HCT116 (cell line): ENCODE measurements at regions not wholly inside any gene's neighbourhood (a gene's known extent, or its start where the extent isn't known, plus 50 kb on each side); places are given as distances from the start of the nearest gene placed in this dataset.

Source experiments
- ATAC-seq: fragments of 200-7000 bp; cut with Tn5 transposase; 2 replicates; pipeline ENCODE4 v1.9.1; 2020; ENCODE audit warnings: mild to moderate bottlenecking, moderate library complexity
- BruUV-seq: library from RNA; stranded (reverse); fragments of 400-500 nt; replicated peaks from 2 replicates; lab custom pipeline; 2021; lab: Mats Ljungman, UMichigan
- CTCF ChIA-PET: fragments of 300-600 bp; sonication (Branson Sonifier 250); formaldehyde crosslinking; loops from one replicate; lab custom pipeline; 2021; ENCODE audit warnings: antibody characterized with exemption; lab: Charles Lee
- POLR2A ChIA-PET: fragments of 300-600, 350-600 bp; sonication (Branson Sonifier 250); formaldehyde crosslinking; loops from one replicate; lab custom pipeline; 2021; ENCODE audit warnings: antibody characterized with exemption; lab: Charles Lee
- RAD21 ChIA-PET, 2 experiments: fragments of 300-600 bp; sonication (Branson Sonifier 250); formaldehyde crosslinking; loops; one replicate each; lab custom pipeline; 2023; ENCODE audit warnings: low total read pairs in 2 of 2; ENCODE audit not compliant: uncharacterized antibody in 2 of 2, unreplicated experiment in 2 of 2, low non-redundant PET in 1 of 2; lab: Charles Lee
- DNase-seq: peaks from one replicate; pipeline ENCODE4 v3.0.0-alpha.2; 2010; ENCODE audit warnings: low read depth, low spot score
- H2AFZ ChIP-seq: fragments of 200-600 bp; shearing (Covaris generic), sonication (generic); 2 replicates; pipeline ENCODE4 v1.6.1; 2017; ENCODE audit warnings: low read depth, mixed run types, mixed read lengths, antibody characterized with exemption, low read length; ENCODE audit not compliant: poor library complexity, severe bottlenecking
- H3K27ac ChIP-seq: 2 replicates; pipeline ENCODE4 v1.5.1; 2012; ENCODE audit warnings: low read depth, low read length
- H3K27me3 ChIP-seq: fragments of 200-600 bp; sonication (generic); 2 replicates; pipeline ENCODE4 v1.6.1; 2016; ENCODE audit warnings: mixed run types, low read length, mixed read lengths; ENCODE audit not compliant: insufficient read depth
- H3K36me3 ChIP-seq, 2 experiments: fragments of 200-500 bp in 1 of 2; fragments of 200-600 bp in 1 of 2; sonication (Bioruptor generic) in 1 of 2; sonication (generic) in 1 of 2; 2 replicates each; pipeline versions ENCODE4 v1.5.1 to v1.6.1; 2014 to 2016; ENCODE audit warnings: low read length in 2 of 2, inconsistent platforms in 1 of 2, mixed read lengths in 1 of 2, mixed run types in 1 of 2; ENCODE audit not compliant: insufficient read depth in 2 of 2, control insufficient read depth in 1 of 2
- H3K4me1 ChIP-seq, 2 experiments: fragments of 200-600 bp in 1 of 2; sonication (generic) in 1 of 2; 2 replicates each; pipeline versions ENCODE4 v1.5.1 to v1.6.1; 2012 to 2017; ENCODE audit warnings: low read length in 2 of 2, inconsistent platforms in 1 of 2, mild to moderate bottlenecking in 1 of 2, mixed read lengths in 1 of 2, mixed run types in 1 of 2, moderate library complexity in 1 of 2; ENCODE audit not compliant: insufficient read depth in 2 of 2, control insufficient read depth in 1 of 2
- H3K4me2 ChIP-seq: fragments of 200-600 bp; sonication (generic); 2 replicates; pipeline ENCODE4 v1.6.1; 2017; ENCODE audit warnings: mixed run types, low read length, mixed read lengths
- H3K4me3 ChIP-seq, 2 experiments: fragments of 200-600 bp in 1 of 2; sonication (generic) in 1 of 2; replicated peaks in 1 of 2; 2 replicates each; pipeline ENCODE4 v1.5.1; 2011 to 2016; ENCODE audit warnings: low read length in 2 of 2, control low read depth in 1 of 2, low read depth in 1 of 2, mild to moderate bottlenecking in 1 of 2, mixed read lengths in 1 of 2, mixed run types in 1 of 2
- H3K79me2 ChIP-seq: fragments of 200-600 bp; sonication (generic); 2 replicates; pipeline ENCODE4 v1.6.1; 2017; ENCODE audit warnings: mild to moderate bottlenecking, mixed run types, low read length, moderate library complexity, mixed read lengths; ENCODE audit not compliant: insufficient read depth
- H3K9ac ChIP-seq: fragments of 200-600 bp; sonication (generic); 2 replicates; pipeline ENCODE4 v1.6.1; 2016; ENCODE audit warnings: low read length, mixed read lengths
- H3K9me2 ChIP-seq: fragments of 200-600 bp; sonication (generic), shearing (Covaris generic); 2 replicates; pipeline ENCODE4 v1.6.1; 2017; ENCODE audit warnings: mixed run types, mild to moderate bottlenecking, moderate library complexity; ENCODE audit not compliant: insufficient read depth
- H3K9me3 ChIP-seq, 2 experiments: fragments of 200-500 bp in 1 of 2; fragments of 200-600 bp in 1 of 2; sonication (Bioruptor generic) in 1 of 2; sonication (generic) in 1 of 2; 2 replicates each; pipeline ENCODE4 v1.6.1; 2014 to 2017; ENCODE audit warnings: low read length in 2 of 2, mixed read lengths in 2 of 2, inconsistent platforms in 1 of 2, low read depth in 1 of 2, mild to moderate bottlenecking in 1 of 2, mixed run types in 1 of 2, moderate library complexity in 1 of 2; ENCODE audit not compliant: control insufficient read depth in 1 of 2, insufficient read depth in 1 of 2
- H4K20me1 ChIP-seq: fragments of 200-600 bp; sonication (generic), shearing (Covaris generic); 2 replicates; pipeline ENCODE4 v1.6.1; 2017; ENCODE audit warnings: mixed run types, mild to moderate bottlenecking, moderate library complexity; ENCODE audit not compliant: insufficient read depth
- CEBPB ChIP-seq: IDR thresholded peaks from 2 replicates; pipeline ENCODE4 v1.6.1; 2012; ENCODE audit warnings: low read depth
- EGR1 ChIP-seq: IDR thresholded peaks from 2 replicates; pipeline ENCODE4 v1.6.1; 2012; ENCODE audit warnings: low read depth
- EZH2phosphoT487 ChIP-seq: fragments of 200-600 bp; IDR thresholded peaks from 2 replicates; pipeline ENCODE4 v1.6.1; 2018; ENCODE audit warnings: antibody characterized with exemption, borderline replicate concordance
- JUND ChIP-seq: IDR thresholded peaks from 2 replicates; pipeline ENCODE4 v1.6.1; 2012
- POLR2AphosphoS5 ChIP-seq: IDR thresholded peaks from 2 replicates; pipeline ENCODE4 v1.6.1; 2011; ENCODE audit warnings: mild to moderate bottlenecking, low read depth, low read length, moderate library complexity
- RAD21 ChIP-seq: IDR thresholded peaks from 2 replicates; pipeline ENCODE4 v1.6.1; 2012; ENCODE audit warnings: low read depth, mild to moderate bottlenecking
- SIN3A ChIP-seq: IDR thresholded peaks from 2 replicates; pipeline ENCODE4 v1.6.1; 2012; ENCODE audit warnings: low read depth
- SP1 ChIP-seq: IDR thresholded peaks from 2 replicates; pipeline ENCODE4 v1.6.1; 2012; ENCODE audit warnings: low read depth
- TCF7L2 ChIP-seq: IDR thresholded peaks from 2 replicates; pipeline ENCODE4 v1.7.0; 2011; ENCODE audit warnings: borderline replicate concordance, inconsistent platforms; ENCODE audit not compliant: insufficient read depth, insufficient read length; ENCODE audit errors: extremely low read depth
- ZBTB33 ChIP-seq: IDR thresholded peaks from 2 replicates; pipeline ENCODE4 v1.6.1; 2011; ENCODE audit warnings: mild to moderate bottlenecking, low read length, moderate library complexity; ENCODE audit not compliant: insufficient replicate concordance; ENCODE audit errors: extremely low read depth
- intact Hi-C: fragments of 100-400 bp; cut with micrococcal nuclease; formaldehyde crosslinking; loops from 2 replicates; pipeline ENCODE4 v1.10.0; 2022
- TF ChIP-seq, protein P1 (sequence below): IDR thresholded peaks from 2 replicates; pipeline ENCODE4 v1.6.1; 2012

DNA sequence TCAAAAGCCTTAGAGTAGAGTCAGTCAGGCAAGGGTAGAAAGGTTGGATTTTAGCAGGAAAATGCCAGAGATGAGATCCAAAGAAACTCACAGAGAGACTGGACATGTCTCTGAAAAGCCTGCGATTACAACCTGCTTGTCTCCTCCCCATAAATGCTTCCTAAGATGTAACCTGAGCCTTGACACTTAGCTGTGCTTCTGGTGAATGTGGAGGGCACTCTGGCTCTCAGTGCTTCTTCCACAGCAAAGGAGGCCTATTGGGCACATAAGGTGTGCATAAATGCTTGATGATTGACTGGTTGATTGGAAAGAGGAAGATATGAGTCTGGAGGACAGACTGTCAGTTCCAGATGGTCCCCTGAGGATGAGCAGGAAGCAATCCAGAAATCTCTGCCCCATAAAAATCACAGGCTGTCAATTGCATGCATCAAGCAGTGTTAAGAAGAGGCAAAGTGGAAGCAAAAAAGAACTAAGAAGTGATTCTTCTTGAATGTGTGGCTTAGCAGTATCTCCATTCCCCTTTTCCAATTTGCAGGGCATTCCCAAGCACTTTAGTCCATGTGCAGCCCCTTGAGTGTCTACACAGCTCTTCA, 236.2 kb upstream of the RRP15 start:
- TF ChIP-seq CEBPB (no peak), ZBTB33 (no peak), SP1 (no peak), TCF7L2 (no peak), POLR2AphosphoS5 (no peak), EZH2phosphoT487 (no peak), JUND (no peak), RAD21 (no peak), SIN3A (no peak), EGR1 (no peak)
- TF ChIP-seq, protein P1, sequence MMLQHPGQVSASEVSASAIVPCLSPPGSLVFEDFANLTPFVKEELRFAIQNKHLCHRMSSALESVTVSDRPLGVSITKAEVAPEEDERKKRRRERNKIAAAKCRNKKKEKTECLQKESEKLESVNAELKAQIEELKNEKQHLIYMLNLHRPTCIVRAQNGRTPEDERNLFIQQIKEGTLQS = no peak
- Histone ChIP-seq H3K36me3 (no peaks in the 10 kb centered on the region), H3K9me2 (no peaks in the 10 kb centered on the region), H3K4me3 (no peak overlapping the region), H3K79me2 (no peaks in the 10 kb centered on the region), H2AFZ (no peak overlapping the region), H3K9ac (no peak overlapping the region), H3K27me3 (0 out of 2 replicates have a peak, but pooled peaks cover 3% of the 10 kb centered on the region), H3K4me2 (no peak overlapping the region), H4K20me1 (no peaks in the 10 kb centered on the region), H3K27ac (no peak overlapping the region), H3K9me3 (no peaks in the 10 kb centered on the region), H3K4me1 (0 out of 4 replicates have a peak, but pooled peaks cover 0 to 2% of the 10 kb centered on the region in 2 experiments)
- DNase-seq = no peak
- ChIA-PET CTCF (no interaction called here), POLR2A (no interaction called here), RAD21 (no interaction called here)
- no peak for ATAC-seq
- BruUV-seq = no TSS peak
- intact Hi-C loops = no loop called here
